AG04449 (cell line): ENCODE measurements at regions not wholly inside any gene's neighbourhood (a gene's known extent, or its start where the extent isn't known, plus 50 kb on each side); places are given as distances from the start of the nearest gene placed in this dataset.

ENCODE experiments used
- CTCF ChIA-PET: fragments of 350-600 bp; formaldehyde crosslinking; extraction: SDS; loops from one replicate; lab custom pipeline; 2021; ENCODE audit warnings: antibody characterized with exemption; lab: Yijun Ruan, JAX
- POLR2A ChIA-PET: fragments of 400-600, 350-600 bp; formaldehyde crosslinking; extraction: SDS; loops from one replicate; lab custom pipeline; 2020; ENCODE audit warnings: antibody characterized with exemption, inconsistent platforms; lab: Yijun Ruan, JAX
- DNase-seq: peaks from one replicate; pipeline ENCODE4 v3.0.0-alpha.2; 2010; ENCODE audit warnings: low read depth, low spot score
- H3K4me3 ChIP-seq: 2 replicates; pipeline ENCODE4 v1.5.1; 2011; ENCODE audit warnings: low read depth, mild to moderate bottlenecking, control low read depth, low read length
- CTCF ChIP-seq: IDR thresholded peaks from one replicate; pipeline ENCODE4 v1.5.1; 2011; ENCODE audit warnings: mild to moderate bottlenecking, moderate library complexity, low read length, control low read depth, inconsistent platforms; ENCODE audit not compliant: insufficient read depth; ENCODE audit errors: missing control alignments

DNA sequence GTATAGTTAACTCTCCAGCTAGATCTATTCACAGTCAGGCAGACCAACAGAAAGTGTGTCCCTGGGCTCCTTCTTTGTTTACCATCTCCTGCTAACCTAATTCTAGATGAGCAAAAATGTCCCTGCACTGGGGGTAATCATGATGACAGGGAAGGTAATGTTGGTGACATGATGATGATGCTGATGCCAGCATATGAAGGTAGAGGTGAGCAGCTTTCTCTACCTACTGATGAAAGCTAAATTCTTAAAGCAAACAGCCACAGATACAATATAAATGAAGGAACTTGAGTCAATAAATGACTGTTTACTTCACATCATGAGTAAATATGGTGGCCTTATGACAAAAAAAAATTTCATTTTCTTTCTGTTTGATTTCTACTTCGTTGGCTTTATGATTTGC, 78.5 kb downstream of the NKX6-1 start:
- DNase-seq, result no peak
- ChIA-PET CTCF (no interaction called here), POLR2A (no interaction called here)
- H3K4me3 ChIP-seq, result no peak overlapping the region
- TF ChIP-seq CTCF, result no peak

GRCh38 chr4:84419201-84419600, 79.9 kb downstream of the NKX6-1 start:
- POLR2A ChIA-PET, result no interaction called here
- DNase-seq, result no peak
- H3K4me3 ChIP-seq, result no peak overlapping the region
- CTCF ChIA-PET, result no interaction called here
- TF ChIP-seq CTCF, result no peak

GRCh38 chr4:84417997-84418709, 80.9 kb downstream of the NKX6-1 start:
- no peak for DNase-seq
- ChIA-PET CTCF (interaction anchor here (0.7 kb wide), 1 partner anchor 773 kb away, joined by 3 read pairs; no protein-coding TSS in a partner anchor), POLR2A (no interaction called here)
- no peak overlapping the region for H3K4me3 ChIP-seq
- TF ChIP-seq CTCF, result no peak

DNA sequence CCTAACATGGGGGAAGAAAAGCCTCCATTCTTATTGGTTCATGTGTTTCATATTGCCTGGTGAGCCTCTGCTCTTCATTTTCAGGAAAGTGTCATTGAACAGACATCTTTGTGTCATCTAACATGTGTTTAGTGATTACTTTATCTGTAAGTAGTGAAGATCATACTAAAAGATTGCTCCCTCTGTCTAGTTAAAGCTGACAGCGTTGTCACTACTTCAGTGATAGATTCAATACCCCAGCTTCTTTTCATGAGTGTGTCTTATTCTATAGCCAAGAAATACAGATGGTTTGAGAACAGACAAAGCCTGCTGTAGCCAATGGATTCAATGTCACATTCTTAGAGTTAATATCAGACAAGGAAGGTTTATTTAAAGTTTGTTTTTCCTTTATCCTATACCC, 85.1 kb downstream of the NKX6-1 start:
- no peak for TF ChIP-seq CTCF
- ChIA-PET POLR2A (no interaction called here), CTCF (no interaction called here)
- no peak overlapping the region for H3K4me3 ChIP-seq
- DNase-seq, result no peak

GRCh38 chr4:84413480-84413879, 85.6 kb downstream of the NKX6-1 start:
- DNase-seq, result no peak
- CTCF ChIA-PET, result no interaction called here
- H3K4me3 ChIP-seq, result no peak overlapping the region
- POLR2A ChIA-PET, result no interaction called here
- TF ChIP-seq CTCF, result no peak

- H3K4me3 ChIP-seq, result no peak overlapping the region
- DNase-seq, result no peak
- POLR2A ChIA-PET, result no interaction called here
- TF ChIP-seq CTCF, result no peak
- CTCF ChIA-PET, result no interaction called here
Measured at GRCh38 chr4:84412062-84412461, 87.0 kb downstream of the NKX6-1 start.
